GM19240 (cell line): ENCODE measurements at regions not wholly inside any gene's neighbourhood (a gene's known extent, or its start where the extent isn't known, plus 50 kb on each side); places are given as distances from the start of the nearest gene placed in this dataset.

Experiments used
- DNase-seq: peaks from one replicate; pipeline ENCODE4 v3.0.0; 2011; ENCODE audit warnings: low spot score; ENCODE audit not compliant: insufficient read length

GRCh38 chr5:17430241-17430640 is 67.8 kb upstream of the TAF11L2 start:
- DNase-seq: no peak

- no peak for DNase-seq
Measured at GRCh38 chr5:17431272-17432050, 66.6 kb upstream of the TAF11L2 start.

- DNase-seq: no peak
Measured at GRCh38 chr5:17432569-17432968, 65.5 kb upstream of the TAF11L2 start.

GRCh38 chr5:17433406-17433805 is 64.6 kb upstream of the TAF11L2 start:
- no peak for DNase-seq

GRCh38 chr5:17434982-17435381 is 63.0 kb upstream of the TAF11L2 start:
- DNase-seq: no peak

GRCh38 chr5:17436350-17436749 is 61.7 kb upstream of the TAF11L2 start:
- no peak for DNase-seq

- no peak for DNase-seq
Measured at GRCh38 chr5:17436761-17437221, 61.2 kb upstream of the TAF11L2 start.

GRCh38 chr5:17438027-17438426 is 60.0 kb upstream of the TAF11L2 start:
- DNase-seq: no peak

GRCh38 chr5:17439956-17440355 is 58.1 kb upstream of the TAF11L2 start:
- DNase-seq: no peak

- no peak for DNase-seq
Measured at GRCh38 chr5:17440766-17441165, 57.3 kb upstream of the TAF11L2 start.

GRCh38 chr5:17441351-17441750 is 56.7 kb upstream of the TAF11L2 start:
- DNase-seq: no peak

GRCh38 chr5:17443333-17444130 is 54.5 kb upstream of the TAF11L2 start:
- no peak for DNase-seq

- DNase-seq: no peak
Measured at GRCh38 chr5:17444496-17444895, 53.5 kb upstream of the TAF11L2 start.

GRCh38 chr5:17445185-17445584 is 52.8 kb upstream of the TAF11L2 start:
- DNase-seq: no peak
